ENCODE measurements at regions not wholly inside any gene's neighbourhood (a gene's known extent, or its start where the extent isn't known, plus 50 kb on each side); places are given as distances from the start of the nearest gene placed in this dataset.

DNA sequence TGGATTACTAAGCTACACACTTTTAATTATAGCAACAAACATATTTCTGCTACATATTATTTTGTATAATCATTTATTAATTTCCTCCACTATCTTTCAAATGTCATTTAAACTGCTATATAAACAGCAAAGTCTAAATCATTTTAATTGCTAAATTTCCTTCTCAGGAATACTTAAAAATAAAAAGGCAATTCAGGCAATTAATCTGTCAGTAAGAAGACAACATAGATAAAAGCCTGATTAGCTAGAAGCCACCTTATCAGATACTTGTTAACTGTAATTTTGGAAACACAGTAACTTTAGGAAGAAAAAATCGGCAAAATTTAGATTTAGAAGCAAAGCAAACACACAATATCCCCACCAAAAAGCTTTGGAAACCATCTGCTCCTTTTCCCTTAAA is 188.2 kb upstream of the ZNF804A start:
- TF ChIP-seq POLR2A (IDR thresholded peaks at IDR 0.05) (no peak), CTCF (IDR thresholded peaks at IDR 0.05) (no peak), POLR2AphosphoS5 (IDR thresholded peaks at IDR 0.05) (no peak), EP300 (IDR thresholded peaks at IDR 0.05) (no peak)
